ENCODE measurements at regions not wholly inside any gene's neighbourhood (a gene's known extent, or its start where the extent isn't known, plus 50 kb on each side); places are given as distances from the start of the nearest gene placed in this dataset.

- peaks cover 4% of the 10 kb centered on the region; the same call in 2 of the 3 replicates for H3K4me1 Mint-ChIP-seq
- DNase-seq (ENCODE audit: low spot score) (no peak), ATAC-seq (no peak)
- H3K4me3 Mint-ChIP-seq = no peak overlapping the region
- no peaks in the 10 kb centered on the region for H3K9me3 Mint-ChIP-seq
- TF ChIP-seq ZNF462 (CRISPR knock-in tag; IDR thresholded peaks at IDR 0.05) = no peak
- TF ChIP-seq ZNF114 (CRISPR knock-in tag; IDR thresholded peaks at IDR 0.05) = no peak
- TF ChIP-seq JUNB (IDR thresholded peaks at IDR 0.05; ENCODE audit: unreplicated experiment) = no peak
- no peak for TF ChIP-seq EZH2 (IDR thresholded peaks at IDR 0.05; ENCODE audit: low read depth, unreplicated experiment)
- no peak for TF ChIP-seq NANOG (IDR thresholded peaks at IDR 0.05; ENCODE audit: borderline replicate concordance)
- peaks cover 2% of the 10 kb centered on the region for H3K27me3 Mint-ChIP-seq (ENCODE audit: insufficient read depth, low read depth, poor library complexity)
- Histone ChIP-seq H3K4me3 (no peak overlapping the region), H3K4me2 (no peak overlapping the region), H2AFZ (peak overlapping the region; percentile 86), H3K27me3 (ENCODE audit: insufficient read depth) (no peaks in the 10 kb centered on the region), H3K79me2 (replicated peaks; ENCODE audit: insufficient read depth) (no peaks in the 10 kb centered on the region), H3K36me3 (ENCODE audit: insufficient read depth) (no peaks in the 10 kb centered on the region), H4K20me1 (replicated peaks; ENCODE audit: insufficient read depth) (no peaks in the 10 kb centered on the region), H3K27ac (ENCODE audit: low read depth) (no peak overlapping the region), H3K9me2 (ENCODE audit: insufficient read depth) (no peaks in the 10 kb centered on the region), H3F3A (replicated peaks; ENCODE audit: low read depth) (no peaks in the 10 kb centered on the region), H3K4me1 (ENCODE audit: insufficient read depth) (no peaks in the 10 kb centered on the region)
- peak overlapping the region; percentile 51 for H3K27ac Mint-ChIP-seq
- no peaks in the 10 kb centered on the region for H3K36me3 Mint-ChIP-seq (ENCODE audit: low read depth)
Observed at GRCh38 chr4:135123632-135124031, 922.0 kb upstream of the PABPC4L start.

- H3K9me2 ChIP-seq (ENCODE audit: insufficient read depth) = no peaks in the 10 kb centered on the region
- ATAC-seq = no peak
- no peaks in the 10 kb centered on the region for H4K20me1 ChIP-seq (replicated peaks; ENCODE audit: insufficient read depth)
- Mint-ChIP-seq H3K27me3 (ENCODE audit: insufficient read depth, low read depth, poor library complexity) (peaks cover 2% of the 10 kb centered on the region), H3K4me1 (peaks cover 4% of the 10 kb centered on the region; the same call in 2 of the 3 replicates), H3K27ac (no peak overlapping the region), H3K4me3 (no peak overlapping the region), H3K36me3 (ENCODE audit: low read depth) (no peaks in the 10 kb centered on the region), H3K9me3 (no peaks in the 10 kb centered on the region)
- no peak overlapping the region for H3K4me3 ChIP-seq
- no peaks in the 10 kb centered on the region for H3K36me3 ChIP-seq (ENCODE audit: insufficient read depth)
- no peak overlapping the region for H2AFZ ChIP-seq
- H3K4me2 ChIP-seq = no peak overlapping the region
- no peaks in the 10 kb centered on the region for H3K79me2 ChIP-seq (replicated peaks; ENCODE audit: insufficient read depth)
- H3F3A ChIP-seq (replicated peaks; ENCODE audit: low read depth) = no peaks in the 10 kb centered on the region
- no peaks in the 10 kb centered on the region for H3K4me1 ChIP-seq (ENCODE audit: insufficient read depth)
- no peak overlapping the region for H3K27ac ChIP-seq (ENCODE audit: low read depth)
- DNase-seq (ENCODE audit: low spot score) = no peak
- no peaks in the 10 kb centered on the region for H3K27me3 ChIP-seq (ENCODE audit: insufficient read depth)
- TF ChIP-seq ETS1 (IDR thresholded peaks at IDR 0.05) = no peak
- no peak for TF ChIP-seq JUNB (IDR thresholded peaks at IDR 0.05; ENCODE audit: unreplicated experiment)
- TF ChIP-seq EZH2 (IDR thresholded peaks at IDR 0.05; ENCODE audit: low read depth, unreplicated experiment) = no peak
- TF ChIP-seq REST (IDR thresholded peaks at IDR 0.05; ENCODE audit: unreplicated experiment) = no peak
- TF ChIP-seq NANOG (IDR thresholded peaks at IDR 0.05; ENCODE audit: borderline replicate concordance) = no peak
- no peak for TF ChIP-seq ZNF331 (CRISPR knock-in tag; IDR thresholded peaks at IDR 0.05; ENCODE audit: low read depth)
- TF ChIP-seq, protein P1, sequence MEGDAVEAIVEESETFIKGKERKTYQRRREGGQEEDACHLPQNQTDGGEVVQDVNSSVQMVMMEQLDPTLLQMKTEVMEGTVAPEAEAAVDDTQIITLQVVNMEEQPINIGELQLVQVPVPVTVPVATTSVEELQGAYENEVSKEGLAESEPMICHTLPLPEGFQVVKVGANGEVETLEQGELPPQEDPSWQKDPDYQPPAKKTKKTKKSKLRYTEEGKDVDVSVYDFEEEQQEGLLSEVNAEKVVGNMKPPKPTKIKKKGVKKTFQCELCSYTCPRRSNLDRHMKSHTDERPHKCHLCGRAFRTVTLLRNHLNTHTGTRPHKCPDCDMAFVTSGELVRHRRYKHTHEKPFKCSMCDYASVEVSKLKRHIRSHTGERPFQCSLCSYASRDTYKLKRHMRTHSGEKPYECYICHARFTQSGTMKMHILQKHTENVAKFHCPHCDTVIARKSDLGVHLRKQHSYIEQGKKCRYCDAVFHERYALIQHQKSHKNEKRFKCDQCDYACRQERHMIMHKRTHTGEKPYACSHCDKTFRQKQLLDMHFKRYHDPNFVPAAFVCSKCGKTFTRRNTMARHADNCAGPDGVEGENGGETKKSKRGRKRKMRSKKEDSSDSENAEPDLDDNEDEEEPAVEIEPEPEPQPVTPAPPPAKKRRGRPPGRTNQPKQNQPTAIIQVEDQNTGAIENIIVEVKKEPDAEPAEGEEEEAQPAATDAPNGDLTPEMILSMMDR (conservative IDR thresholded peaks at IDR 0.05; ENCODE audit: low read depth in 2 of 2) = no peak
Observed at GRCh38 chr4:135122457-135122856, 920.9 kb upstream of the PABPC4L start.
